T-cell (primary cell): ENCODE measurements at regions not wholly inside any gene's neighbourhood (a gene's known extent, or its start where the extent isn't known, plus 50 kb on each side); places are given as distances from the start of the nearest gene placed in this dataset.

ENCODE experiments used
- ATAC-seq, 4 experiments: fragments of 200-7000 bp in 3 of 4; fragments of 150-1000 bp in 1 of 4; cut with Tn5 transposase; replicated peaks in 1 of 4; 1 replicate in 3 of 4; 2 replicates in 1 of 4; pipeline ENCODE4 v1.10.0; 2021; ENCODE audit warnings: moderate library complexity in 3 of 4, mild to moderate bottlenecking in 2 of 4, moderate number of reproducible peaks in 1 of 4
- CTCF ChIA-PET, 2 donors: fragments of 300-600 bp; sonication (Branson Sonifier 250); formaldehyde crosslinking; loops; one replicate each; lab custom pipeline; 2022; ENCODE audit warnings: antibody characterized with exemption in 2 of 2; lab: Charles Lee
- POLR2A ChIA-PET, 2 donors: fragments of 300-600 bp; sonication (Branson Sonifier 250); formaldehyde crosslinking; loops; one replicate each; lab custom pipeline; 2022; ENCODE audit warnings: antibody characterized with exemption in 2 of 2; lab: Charles Lee
- DNase-seq, 35 experiments: peaks; one replicate each; pipeline versions ENCODE4 v3.0.0 to v3.0.0-alpha.2; 2013 to 2023
- H3K27ac ChIP-seq: one replicate; pipeline ENCODE4 v1.5.1; 2013; ENCODE audit warnings: low read length
- H3K27me3 ChIP-seq, 2 experiments: replicated peaks in 1 of 2; 1 replicate in 1 of 2; 2 replicates in 1 of 2; pipeline versions ENCODE4 v1.6.1 to v1.7.0; 2013; ENCODE audit warnings: low read length in 1 of 2, mixed read lengths in 1 of 2; ENCODE audit not compliant: control insufficient read depth in 2 of 2, insufficient read depth in 2 of 2; ENCODE audit errors: extremely low read depth in 1 of 2
- H3K36me3 ChIP-seq, 2 donors: 1 replicate in 1 of 2; 2 replicates in 1 of 2; pipeline versions ENCODE4 v1.6.1 to v1.7.0; 2013; ENCODE audit warnings: low read length in 1 of 2; ENCODE audit not compliant: control insufficient read depth in 2 of 2, insufficient read depth in 1 of 2; ENCODE audit errors: extremely low read depth in 1 of 2
- H3K4me1 ChIP-seq, 2 experiments: 1 replicate in 1 of 2; 2 replicates in 1 of 2; pipeline versions ENCODE4 v1.6.1 to v1.7.0; 2013; ENCODE audit warnings: low read length in 2 of 2, mixed read lengths in 1 of 2; ENCODE audit not compliant: insufficient read depth in 2 of 2, control insufficient read depth in 1 of 2; ENCODE audit errors: extremely low read depth in 1 of 2
- H3K4me3 ChIP-seq, 2 donors: 1 replicate in 1 of 2; 2 replicates in 1 of 2; pipeline versions ENCODE4 v1.5.1 to v1.7.0; 2013; ENCODE audit warnings: mild to moderate bottlenecking in 2 of 2, low read length in 1 of 2, moderate library complexity in 1 of 2; ENCODE audit not compliant: control insufficient read depth in 1 of 2; ENCODE audit errors: extremely low read depth in 1 of 2
- H3K9me3 ChIP-seq: 2 replicates; pipeline ENCODE4 v1.7.0; 2013
- H3K27ac Mint-ChIP-seq, 2 donors: one replicate each; pipeline ENCODE4 v1.8.0; 2020 to 2021; ENCODE audit warnings: mild to moderate bottlenecking in 2 of 2, mixed read lengths in 2 of 2
- H3K27me3 Mint-ChIP-seq, 2 donors: one replicate each; pipeline ENCODE4 v1.8.0; 2021 to 2022; ENCODE audit warnings: mixed read lengths in 2 of 2
- H3K36me3 Mint-ChIP-seq: one replicate; pipeline ENCODE4 v1.8.0; 2021; ENCODE audit warnings: mixed read lengths
- H3K4me1 Mint-ChIP-seq, 3 donors: one replicate each; pipeline ENCODE4 v1.8.0; 2020 to 2022; ENCODE audit warnings: mixed read lengths in 3 of 3, mild to moderate bottlenecking in 1 of 3
- H3K4me3 Mint-ChIP-seq, 3 donors: one replicate each; pipeline ENCODE4 v1.8.0; 2020 to 2022; ENCODE audit warnings: mild to moderate bottlenecking in 3 of 3, mixed read lengths in 3 of 3, moderate library complexity in 3 of 3
- H3K9me3 Mint-ChIP-seq, 3 donors: one replicate each; pipeline ENCODE4 v1.8.0; 2020 to 2022; ENCODE audit warnings: mixed read lengths in 3 of 3
- whole genome bisulfite sequencing: methylation state at CpG from one replicate; pipeline ENCODE4 v1.1.5; 2013; ENCODE audit warnings: missing lambda C conversion rate; ENCODE audit not compliant: insufficient coverage; 5-methylcytosine and 5-hydroxymethylcytosine counted together

DNA sequence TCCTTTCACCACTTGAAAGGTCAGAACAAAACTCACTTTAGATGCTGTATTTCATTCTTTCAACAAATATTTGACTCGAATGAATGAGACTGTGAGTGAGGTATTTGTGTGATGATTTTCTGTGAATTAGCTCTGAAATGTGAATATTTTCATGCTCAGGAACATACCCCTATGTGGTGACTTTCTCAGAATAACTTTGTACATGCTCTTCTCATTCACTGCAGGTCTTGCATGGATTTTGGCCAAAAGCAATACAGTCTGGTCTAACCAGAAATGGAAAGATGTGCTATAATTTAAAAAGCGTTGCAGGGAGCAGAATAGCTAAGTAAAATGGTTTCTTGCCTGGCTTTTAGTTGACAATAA is 75.5 kb downstream of the MYCN start:
- peaks cover 2 to 8% (median 5%) of the 10 kb centered on the region in 3 donors for H3K4me1 Mint-ChIP-seq
- ChIA-PET CTCF (no interaction called here), POLR2A (no interaction called here)
- Histone ChIP-seq H3K4me1 (peaks cover 0 to 3% of the 10 kb centered on the region in 2 experiments), H3K4me3 (no peak overlapping the region), H3K36me3 (no peaks in the 10 kb centered on the region), H3K27me3 (peaks cover 11 to 32% of the 10 kb centered on the region in 2 experiments), H3K9me3 (no peaks in the 10 kb centered on the region), H3K27ac (no peak overlapping the region)
- H3K4me3 Mint-ChIP-seq = no peak overlapping the region
- peaks cover 31 to 32% of the 10 kb centered on the region in 2 donors for H3K27me3 Mint-ChIP-seq
- ATAC-seq = no peak
- no peak for DNase-seq
- H3K27ac Mint-ChIP-seq = no peak overlapping the region
- no peaks in the 10 kb centered on the region for H3K9me3 Mint-ChIP-seq
- H3K36me3 Mint-ChIP-seq = no peaks in the 10 kb centered on the region
- WGBS = no CpG with 5 or more reads among the region's 2 CpGs

- H3K9me3 Mint-ChIP-seq = no peaks in the 10 kb centered on the region
- CTCF ChIA-PET = no interaction called here
- POLR2A ChIA-PET = no interaction called here
- H3K36me3 Mint-ChIP-seq = no peaks in the 10 kb centered on the region
- peaks cover 11 to 32% of the 10 kb centered on the region in 2 experiments for H3K27me3 ChIP-seq
- DNase-seq (no peak), ATAC-seq (no peak)
- no peak overlapping the region for H3K4me3 Mint-ChIP-seq
- peaks cover 0 to 3% of the 10 kb centered on the region in 2 experiments for H3K4me1 ChIP-seq
- no peak overlapping the region for H3K27ac ChIP-seq
- peaks cover 2 to 8% (median 5%) of the 10 kb centered on the region in 3 donors for H3K4me1 Mint-ChIP-seq
- no peak overlapping the region for H3K27ac Mint-ChIP-seq
- WGBS = 71% methylated on average over 10 of the region's 15 CpGs
- no peaks in the 10 kb centered on the region for H3K36me3 ChIP-seq
- H3K9me3 ChIP-seq = no peaks in the 10 kb centered on the region
- no peak overlapping the region for H3K4me3 ChIP-seq
- H3K27me3 Mint-ChIP-seq = peaks cover 31 to 32% of the 10 kb centered on the region in 2 donors
Measured at GRCh38 chr2:16015210-16015902, 75.0 kb downstream of the MYCN start.

GRCh38 chr2:16014802-16015201 is 74.5 kb downstream of the MYCN start:
- H3K4me3 Mint-ChIP-seq = peak overlapping the region in 1 of 3 donors; percentile 7
- CTCF ChIA-PET = no interaction called here

DNA sequence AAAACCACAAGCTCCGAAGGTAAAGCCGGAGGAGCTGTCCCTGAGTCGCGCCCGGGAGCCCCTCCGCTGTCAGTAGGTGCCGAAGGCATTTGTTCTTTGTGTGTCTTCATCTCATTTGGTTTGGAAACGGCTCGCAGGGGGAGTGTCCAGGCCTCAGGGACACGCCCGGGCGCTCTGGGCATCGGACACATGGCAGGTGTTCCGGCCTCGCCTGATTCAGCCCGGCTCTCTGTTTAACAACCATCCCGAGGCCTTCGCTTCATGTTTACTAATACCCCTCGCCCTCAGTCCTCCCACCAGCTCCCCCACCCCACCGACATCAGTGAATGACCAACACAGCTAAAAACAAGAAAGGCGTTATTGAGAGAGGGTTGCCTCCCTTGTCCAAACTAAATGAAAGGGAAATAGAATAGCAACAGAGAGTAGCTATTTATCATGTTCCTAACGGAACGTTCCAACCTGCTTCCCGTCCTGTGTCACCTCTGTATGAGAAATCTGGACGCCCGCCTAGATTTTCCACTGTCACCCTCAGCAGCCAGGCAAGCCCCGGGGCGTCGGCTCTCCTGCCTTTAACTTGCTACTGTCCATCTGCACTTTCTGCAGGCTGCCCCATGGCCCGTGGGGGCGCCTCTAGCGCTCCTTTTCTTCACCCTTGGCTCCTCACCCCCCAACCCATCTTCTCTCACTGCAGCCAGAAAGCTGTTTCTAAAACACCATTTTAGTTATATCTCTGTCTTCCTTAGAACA is 73.9 kb downstream of the MYCN start:
- peak overlapping the region in 1 of 3 donors; percentile 27 for H3K4me3 Mint-ChIP-seq

More at GRCh38 chr2:16014802-16015201, 74.5 kb downstream of the MYCN start:
- WGBS = no CpG with 5 or more reads among the region's 3 CpGs
- H3K4me1 Mint-ChIP-seq = peaks cover 2 to 8% (median 5%) of the 10 kb centered on the region in 3 donors
- ATAC-seq (no peak), DNase-seq (no peak)
- Histone ChIP-seq H3K4me3 (no peak overlapping the region), H3K27ac (no peak overlapping the region), H3K27me3 (peaks cover 11 to 32% of the 10 kb centered on the region in 2 experiments), H3K4me1 (peaks cover 0 to 3% of the 10 kb centered on the region in 2 experiments), H3K36me3 (no peaks in the 10 kb centered on the region), H3K9me3 (no peaks in the 10 kb centered on the region)
- POLR2A ChIA-PET = no interaction called here
- peaks cover 31 to 32% of the 10 kb centered on the region in 2 donors for H3K27me3 Mint-ChIP-seq
- H3K36me3 Mint-ChIP-seq = no peaks in the 10 kb centered on the region
- H3K9me3 Mint-ChIP-seq = no peaks in the 10 kb centered on the region
- H3K27ac Mint-ChIP-seq = peak overlapping the region in 1 of 2 donors; percentile 43

GRCh38 chr2:16013359-16013911 is 73.1 kb downstream of the MYCN start:
- WGBS = 45% methylated on average over 11 of the region's 20 CpGs
- Histone ChIP-seq H3K9me3 (no peaks in the 10 kb centered on the region), H3K27me3 (peaks cover 11 to 36% of the 10 kb centered on the region in 2 experiments), H3K27ac (no peak overlapping the region), H3K4me1 (peaks cover 0 to 3% of the 10 kb centered on the region in 2 experiments), H3K4me3 (peak overlapping the region in 1 of 2 donors; percentile 47), H3K36me3 (no peaks in the 10 kb centered on the region)
- ChIA-PET CTCF (no interaction called here), POLR2A (no interaction called here)
- ATAC-seq (no peak), DNase-seq (no peak)
- Mint-ChIP-seq H3K9me3 (no peaks in the 10 kb centered on the region), H3K27ac (no peak overlapping the region), H3K27me3 (peaks cover 31 to 32% of the 10 kb centered on the region in 2 donors), H3K4me1 (peaks cover 2 to 8% (median 5%) of the 10 kb centered on the region in 3 donors), H3K36me3 (no peaks in the 10 kb centered on the region), H3K4me3 (peak overlapping the region in 1 of 3 donors; percentile 27)

More for the DNA sequence above, 73.9 kb downstream of the MYCN start:
- no peaks in the 10 kb centered on the region for H3K9me3 Mint-ChIP-seq
- H3K27ac ChIP-seq = no peak overlapping the region
- H3K4me3 ChIP-seq = peak overlapping the region in 1 of 2 donors; percentile 47
- DNase-seq (no peak), ATAC-seq (no peak)
- H3K36me3 ChIP-seq = no peaks in the 10 kb centered on the region
- peaks cover 31 to 32% of the 10 kb centered on the region in 2 donors for H3K27me3 Mint-ChIP-seq
- no peaks in the 10 kb centered on the region for H3K9me3 ChIP-seq
- peaks cover 2 to 8% (median 5%) of the 10 kb centered on the region in 3 donors for H3K4me1 Mint-ChIP-seq
- ChIA-PET POLR2A (no interaction called here), CTCF (no interaction called here)
- 69% methylated on average over 30 of the region's 32 CpGs for WGBS
- peak overlapping the region in 1 of 2 donors; percentile 43 for H3K27ac Mint-ChIP-seq
- H3K4me1 ChIP-seq = peaks cover 0 to 3% of the 10 kb centered on the region in 2 experiments
- peaks cover 11 to 36% of the 10 kb centered on the region in 2 experiments for H3K27me3 ChIP-seq
- H3K36me3 Mint-ChIP-seq = no peaks in the 10 kb centered on the region

DNA sequence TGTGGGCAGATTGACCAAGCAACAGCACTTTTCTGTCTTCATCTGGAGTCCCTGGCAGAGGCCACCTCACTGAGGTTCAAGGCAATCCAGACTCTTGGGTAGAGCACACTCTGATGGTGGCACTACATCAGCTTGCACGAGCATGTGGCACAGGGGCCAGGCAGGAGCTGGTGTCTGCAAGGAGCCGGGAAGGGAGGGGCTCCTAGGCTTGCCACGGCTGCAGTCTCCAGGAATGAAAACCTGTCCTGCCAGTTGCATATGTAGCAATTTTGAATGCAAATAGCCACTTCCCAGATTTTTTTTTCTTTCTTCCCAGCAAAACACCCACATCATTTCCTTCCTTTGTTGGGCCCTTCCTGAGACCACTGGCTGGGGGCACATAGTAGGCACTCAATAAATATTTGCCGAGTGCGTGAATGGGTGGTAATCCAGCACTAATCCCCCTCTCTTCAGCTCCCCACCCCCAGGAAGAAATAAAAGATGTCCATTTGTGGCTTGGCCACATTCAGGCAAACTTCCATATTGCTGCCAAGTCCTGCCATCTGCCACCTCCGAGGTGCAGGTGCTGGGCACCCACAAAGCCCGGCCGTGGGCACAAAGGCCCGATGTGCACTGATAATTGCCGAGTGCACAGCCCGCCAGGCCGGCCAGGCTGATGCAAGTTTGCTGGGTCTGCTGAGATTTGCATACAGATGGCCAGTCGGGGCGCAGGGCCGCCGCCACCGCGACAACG is 72.4 kb downstream of the MYCN start:
- H3K9me3 ChIP-seq = no peaks in the 10 kb centered on the region
- no peak overlapping the region for H3K27ac Mint-ChIP-seq
- H3K27ac ChIP-seq = no peak overlapping the region
- ATAC-seq (no peak), DNase-seq (no peak)
- H3K4me3 Mint-ChIP-seq = peak overlapping the region in 1 of 3 donors; percentile 27
- POLR2A ChIA-PET = no interaction called here
- peaks cover 2 to 8% (median 5%) of the 10 kb centered on the region in 3 donors for H3K4me1 Mint-ChIP-seq
- peaks cover 0 to 3% of the 10 kb centered on the region in 2 experiments for H3K4me1 ChIP-seq
- no peaks in the 10 kb centered on the region for H3K9me3 Mint-ChIP-seq
- no peaks in the 10 kb centered on the region for H3K36me3 Mint-ChIP-seq
- peaks cover 31 to 32% of the 10 kb centered on the region in 2 donors for H3K27me3 Mint-ChIP-seq
- WGBS = 55% methylated on average over 18 of the region's 19 CpGs
- H3K27me3 ChIP-seq = peaks cover 11 to 36% of the 10 kb centered on the region in 2 experiments
- CTCF ChIA-PET = no interaction called here
- no peaks in the 10 kb centered on the region for H3K36me3 ChIP-seq
- no peak overlapping the region for H3K4me3 ChIP-seq
